Adrenal gland (tissue), 9 donors: ENCODE measurements at regions not wholly inside any gene's neighbourhood (a gene's known extent, or its start where the extent isn't known, plus 50 kb on each side); places are given as distances from the start of the nearest gene placed in this dataset.

ENCODE experiments used
- DNase-seq, 7 donors: peaks; one replicate each; pipeline ENCODE4 v3.0.0-alpha.2; 2019 to 2020
- H3K27ac ChIP-seq, 5 donors: fragments of 200-600 bp; sonication (generic) in 4 of 5; 1 replicate in 3 of 5; 2 replicates in 2 of 5; pipeline versions ENCODE4 v1.5.1 to v1.8.0; 2016 to 2020; ENCODE audit warnings: mild to moderate bottlenecking in 1 of 5
- H3K27me3 ChIP-seq: fragments of 200-600 bp; 2 replicates; pipeline ENCODE4 v1.8.0; 2021
- H3K36me3 ChIP-seq, 2 donors: fragments of 200-600 bp; replicated peaks in 1 of 2; 1 replicate in 1 of 2; 2 replicates in 1 of 2; pipeline versions ENCODE4 v1.5.1 to v1.8.0; 2018 to 2022
- H3K4me1 ChIP-seq, 2 donors: fragments of 200-600 bp; replicated peaks in 1 of 2; 1 replicate in 1 of 2; 2 replicates in 1 of 2; pipeline versions ENCODE4 v1.5.1 to v1.8.0; 2018 to 2021
- H3K4me3 ChIP-seq, 4 donors: fragments of 200-600 bp; sonication (generic) in 3 of 4; one replicate each; pipeline ENCODE4 v1.5.1; 2016 to 2018
- H3K9me3 ChIP-seq, 3 donors: fragments of 200-600 bp; sonication (generic) in 1 of 3; replicated peaks in 1 of 3; 1 replicate in 2 of 3; 2 replicates in 1 of 3; pipeline versions ENCODE4 v1.5.1 to v1.8.0; 2016 to 2021
- POLR2A ChIP-seq, 2 donors: fragments of 450-650 bp; IDR thresholded peaks; one replicate each; pipeline ENCODE4 v1.6.1; 2017; ENCODE audit warnings: antibody characterized with exemption in 2 of 2, mild to moderate bottlenecking in 2 of 2, moderate library complexity in 1 of 2
- WGBS, 4 donors: extraction: QIAGEN DNeasy Blood & Tissue Kit in 2 of 4; methylation state at CpG; one replicate each; pipeline versions ENCODE4 v1.1.5 to v1.1.7; 2013 to 2017; 5-methylcytosine and 5-hydroxymethylcytosine counted together
- intact Hi-C, 2 donors: fragments of 100-400 bp; cut with DNase I; formaldehyde crosslinking; loops; one replicate each; pipeline versions ENCODE4 v1.14.1 to v1.15.0; 2022 to 2023
- TF ChIP-seq, protein P1 (sequence below), 6 experiments: fragments of 450-650 bp in 4 of 6; fragments of 200-600 bp in 2 of 6; sonication (generic) in 1 of 6; IDR thresholded peaks; 1 replicate in 5 of 6; 2 replicates in 1 of 6; pipeline versions ENCODE4 v1.5.1 to v1.8.0; 2016 to 2021; ENCODE audit warnings: antibody characterized with exemption in 6 of 6, mild to moderate bottlenecking in 2 of 6, moderate library complexity in 1 of 6
- donor health status: healthy with polysubstance abuse.
- donor health status: Bipolar disorder and iron deficiency.
- donor health status: DM: yes; HTN: yes; CAD: no.
- donor health status: DM: no; HTN: no; CAD: no.
- donor health status: DM: no; HTN: no; CAD: no.

DNA sequence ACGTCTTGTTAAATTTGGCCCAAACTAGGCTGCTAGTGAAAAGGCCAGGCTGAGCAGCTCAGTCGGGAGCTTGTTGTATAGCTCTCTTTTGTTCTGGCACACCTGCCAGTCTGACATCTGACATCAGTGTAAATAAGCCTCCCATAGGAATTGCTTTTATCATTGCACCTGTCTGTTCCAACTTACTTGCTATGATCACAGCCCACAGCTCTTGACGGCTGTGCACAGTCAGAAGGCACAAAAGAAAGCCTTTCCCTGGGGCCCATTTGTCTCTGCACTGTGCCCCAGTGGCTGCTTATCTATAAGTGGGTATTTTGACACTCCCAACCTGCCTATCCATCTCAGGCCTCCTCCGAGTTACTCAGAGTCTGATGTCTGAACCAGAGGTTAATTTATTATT lies 324.5 kb downstream of the NUAK1 start:
- Histone ChIP-seq H3K9me3 (no peaks in the 10 kb centered on the region), H3K36me3 (no peaks in the 10 kb centered on the region), H3K4me1 (no peaks in the 10 kb centered on the region), H3K27ac (no peak overlapping the region), H3K27me3 (no peaks in the 10 kb centered on the region), H3K4me3 (no peak overlapping the region)
- intact Hi-C loops: no loop called here
- TF ChIP-seq, protein P1, sequence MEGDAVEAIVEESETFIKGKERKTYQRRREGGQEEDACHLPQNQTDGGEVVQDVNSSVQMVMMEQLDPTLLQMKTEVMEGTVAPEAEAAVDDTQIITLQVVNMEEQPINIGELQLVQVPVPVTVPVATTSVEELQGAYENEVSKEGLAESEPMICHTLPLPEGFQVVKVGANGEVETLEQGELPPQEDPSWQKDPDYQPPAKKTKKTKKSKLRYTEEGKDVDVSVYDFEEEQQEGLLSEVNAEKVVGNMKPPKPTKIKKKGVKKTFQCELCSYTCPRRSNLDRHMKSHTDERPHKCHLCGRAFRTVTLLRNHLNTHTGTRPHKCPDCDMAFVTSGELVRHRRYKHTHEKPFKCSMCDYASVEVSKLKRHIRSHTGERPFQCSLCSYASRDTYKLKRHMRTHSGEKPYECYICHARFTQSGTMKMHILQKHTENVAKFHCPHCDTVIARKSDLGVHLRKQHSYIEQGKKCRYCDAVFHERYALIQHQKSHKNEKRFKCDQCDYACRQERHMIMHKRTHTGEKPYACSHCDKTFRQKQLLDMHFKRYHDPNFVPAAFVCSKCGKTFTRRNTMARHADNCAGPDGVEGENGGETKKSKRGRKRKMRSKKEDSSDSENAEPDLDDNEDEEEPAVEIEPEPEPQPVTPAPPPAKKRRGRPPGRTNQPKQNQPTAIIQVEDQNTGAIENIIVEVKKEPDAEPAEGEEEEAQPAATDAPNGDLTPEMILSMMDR (IDR thresholded peaks at IDR 0.05): no peak
- TF ChIP-seq POLR2A (IDR thresholded peaks at IDR 0.05): no peak
- DNase-seq: no peak
- WGBS, 4 donors: 82 to 90% (median 85%) methylated on average over 4 of the region's 4 CpGs

DNA sequence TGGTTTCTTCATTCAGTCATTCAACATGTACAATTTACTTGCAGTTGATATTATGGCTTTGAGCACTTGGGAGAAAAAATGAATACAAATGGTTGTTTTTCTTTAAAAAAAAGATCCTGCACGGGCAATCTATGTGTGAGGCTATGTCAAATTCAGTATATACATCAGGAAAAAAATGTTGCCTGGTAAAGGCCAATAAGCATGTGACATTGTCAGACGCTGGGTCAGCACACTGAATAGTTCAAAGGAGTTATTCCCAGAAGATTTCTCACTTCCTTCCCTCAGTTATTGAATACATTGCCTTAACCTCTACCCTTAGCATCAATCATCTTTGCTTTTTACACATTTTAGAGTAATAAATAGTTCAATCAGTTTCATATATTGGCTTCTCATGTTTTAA lies 319.2 kb downstream of the NUAK1 start:
- 72 to 85% (median 80%) methylated on average over 2 of the region's 2 CpGs for WGBS, 4 donors
- no peak overlapping the region for H3K27ac ChIP-seq

DNA sequence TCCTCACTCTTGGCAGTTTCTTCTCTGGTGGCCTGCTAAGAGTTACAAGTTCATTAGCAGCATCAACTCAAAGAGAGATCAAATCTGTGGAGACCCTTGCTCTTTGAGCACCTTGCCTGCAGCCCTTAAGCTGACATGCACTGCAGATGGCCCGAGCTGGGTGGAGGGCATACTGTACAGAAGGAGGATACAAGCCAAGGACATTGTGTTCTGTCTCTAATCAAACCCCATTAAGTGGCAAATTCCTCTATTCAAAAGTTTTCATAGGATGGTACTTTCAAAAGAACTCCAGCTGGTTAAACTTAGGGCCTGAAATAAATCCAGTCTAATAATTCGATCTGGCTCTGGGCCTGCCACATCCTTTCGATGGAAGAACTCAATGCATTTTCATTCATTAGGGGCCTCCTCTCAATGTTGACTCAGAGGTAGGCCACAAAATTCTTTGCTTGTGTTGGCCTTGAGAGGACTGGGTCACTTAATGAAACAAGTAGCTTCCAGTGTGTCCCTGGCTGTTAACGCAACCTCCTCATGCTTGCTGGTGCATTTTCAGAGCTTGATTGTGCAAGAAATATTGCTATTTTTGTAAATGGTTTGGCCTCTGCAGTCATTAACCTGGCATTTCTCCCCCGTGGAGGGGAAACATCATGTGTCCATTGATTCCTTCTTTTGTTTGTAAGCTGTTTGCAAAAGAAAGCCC lies 318.2 kb downstream of the NUAK1 start:
- Histone ChIP-seq H3K9me3 (no peaks in the 10 kb centered on the region), H3K4me3 (no peak overlapping the region), H3K4me1 (peaks cover 15 to 20% of the 10 kb centered on the region in 2 donors), H3K27ac (peak overlapping the region in 2 of 5 donors; percentile 36 to 50), H3K36me3 (no peaks in the 10 kb centered on the region), H3K27me3 (no peaks in the 10 kb centered on the region)
- TF ChIP-seq, protein P1 (IDR thresholded peaks at IDR 0.05): no peak
- TF ChIP-seq POLR2A (IDR thresholded peaks at IDR 0.05): no peak
- WGBS, 4 donors: 20 to 35% (median 31%) methylated on average over 5 of the region's 5 CpGs
- DNase-seq: peak; percentile 43 to 85 (median 75)
- intact Hi-C loops: no loop called here

More for the DNA sequence above, 319.2 kb downstream of the NUAK1 start:
- Histone ChIP-seq H3K4me3 (no peak overlapping the region), H3K27me3 (no peaks in the 10 kb centered on the region), H3K9me3 (no peaks in the 10 kb centered on the region), H3K36me3 (no peaks in the 10 kb centered on the region), H3K4me1 (peaks cover 15 to 20% of the 10 kb centered on the region in 2 donors)
- intact Hi-C loops: no loop called here
- DNase-seq: peak in 1 of 7 donors; percentile 7
- TF ChIP-seq, protein P1 (IDR thresholded peaks at IDR 0.05): no peak
- no peak for TF ChIP-seq POLR2A (IDR thresholded peaks at IDR 0.05)

DNA sequence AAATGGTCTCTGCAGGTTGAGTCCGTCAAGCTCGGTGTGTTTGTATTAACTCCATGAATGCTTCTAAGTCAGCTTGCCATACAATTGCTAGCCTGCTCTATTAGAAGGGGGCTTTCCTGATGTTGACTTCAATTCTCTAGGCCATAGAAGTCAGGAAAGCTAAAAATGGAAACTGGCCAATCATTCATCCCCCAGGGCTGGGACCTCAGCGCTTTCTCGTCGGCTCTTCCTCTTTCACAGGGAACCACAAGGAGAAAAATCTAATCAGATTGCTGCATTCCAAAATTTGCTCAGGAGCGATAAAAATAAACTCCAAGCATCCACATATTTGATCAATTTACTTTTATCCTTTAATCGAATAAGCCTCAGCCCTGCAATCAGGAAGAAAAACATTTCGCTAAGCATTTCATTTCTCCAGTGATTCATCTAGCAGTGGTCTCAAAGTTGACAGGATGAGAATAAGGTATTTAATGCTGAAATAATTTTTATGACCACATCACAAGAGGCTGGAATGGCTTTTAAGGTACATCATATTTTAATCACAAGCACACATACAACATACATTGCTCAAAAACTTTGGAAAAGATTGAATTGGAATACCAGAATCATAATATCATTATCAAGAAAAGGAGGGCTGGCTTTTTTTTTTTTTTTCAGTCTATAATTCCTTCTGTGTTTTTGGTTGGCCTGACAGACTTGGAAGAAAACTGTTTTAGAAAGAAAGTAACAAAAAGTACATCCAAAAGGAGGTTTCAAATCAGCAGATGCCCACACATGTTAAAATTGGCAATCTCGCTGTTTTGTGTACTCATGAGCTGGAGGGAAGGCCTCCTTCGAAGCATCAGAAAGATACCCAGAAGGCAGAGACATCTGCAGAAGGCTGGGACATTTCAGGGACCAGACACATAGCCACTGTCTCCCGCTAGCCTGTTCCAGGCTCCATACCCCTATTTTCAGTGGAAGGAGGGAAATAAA lies 316.3 kb downstream of the NUAK1 start:
- no peaks in the 10 kb centered on the region for H3K9me3 ChIP-seq
- intact Hi-C loops: no loop called here
- H3K4me3 ChIP-seq: no peak overlapping the region
- peaks cover 15 to 20% of the 10 kb centered on the region in 2 donors for H3K4me1 ChIP-seq
- no peaks in the 10 kb centered on the region for H3K36me3 ChIP-seq
- no peak overlapping the region for H3K27ac ChIP-seq
- WGBS, 4 donors: 78 to 84% (median 79%) methylated on average over 11 of the region's 11 CpGs
- no peak for TF ChIP-seq POLR2A (IDR thresholded peaks at IDR 0.05)
- TF ChIP-seq, protein P1 (IDR thresholded peaks at IDR 0.05): no peak
- H3K27me3 ChIP-seq: no peaks in the 10 kb centered on the region
- no peak for DNase-seq
